H54 (cell line): ENCODE measurements at regions not wholly inside any gene's neighbourhood (a gene's known extent, or its start where the extent isn't known, plus 50 kb on each side); places are given as distances from the start of the nearest gene placed in this dataset.

Experiments
- DNase-seq: peaks from one replicate; pipeline ENCODE4 v3.0.0; 2011; ENCODE audit warnings: low spot score, mixed read lengths; ENCODE audit not compliant: insufficient read length
- FAIRE-seq: peaks from 3 replicates; lab custom pipeline; 2011; peaks lifted over from hg19 to GRCh38; lab: Jason Lieb, UNC
- POLR2A ChIP-seq: IDR thresholded peaks from 2 replicates; pipeline ENCODE4 v1.6.1; 2011; ENCODE audit warnings: low read depth, mild to moderate bottlenecking, low read length

- TF ChIP-seq POLR2A: no peak
- DNase-seq (no peak), FAIRE-seq (no peak)
Measured at GRCh38 chr3:21142949-21143348, 608.1 kb downstream of the ZNF385D start.

GRCh38 chr3:21142031-21142430, 609.0 kb downstream of the ZNF385D start:
- DNase-seq: no peak
- TF ChIP-seq POLR2A: no peak
- FAIRE-seq: no peak

- FAIRE-seq (no peak), DNase-seq (no peak)
- no peak for TF ChIP-seq POLR2A
Measured at GRCh38 chr3:21140785-21141184, 610.2 kb downstream of the ZNF385D start.

- no peak for TF ChIP-seq POLR2A
- FAIRE-seq: no peak
- no peak for DNase-seq
Measured at GRCh38 chr3:21138085-21138484, 612.9 kb downstream of the ZNF385D start.

GRCh38 chr3:21132896-21133295, 618.1 kb downstream of the ZNF385D start:
- FAIRE-seq (no peak), DNase-seq (no peak)
- no peak for TF ChIP-seq POLR2A

GRCh38 chr3:21120826-21121225, 630.2 kb downstream of the ZNF385D start:
- DNase-seq: no peak
- TF ChIP-seq POLR2A: no peak
- FAIRE-seq: no peak

GRCh38 chr3:21117370-21117769, 633.6 kb downstream of the ZNF385D start:
- no peak for FAIRE-seq
- TF ChIP-seq POLR2A: no peak
- DNase-seq: no peak

GRCh38 chr3:21109056-21109455, 642.0 kb downstream of the ZNF385D start:
- no peak for DNase-seq
- FAIRE-seq: no peak
- no peak for TF ChIP-seq POLR2A

GRCh38 chr3:21105784-21106183, 645.2 kb downstream of the ZNF385D start:
- TF ChIP-seq POLR2A: no peak
- FAIRE-seq (no peak), DNase-seq (no peak)

- no peak for FAIRE-seq
- TF ChIP-seq POLR2A: no peak
- DNase-seq: no peak
Measured at GRCh38 chr3:21100656-21101359, 650.2 kb downstream of the ZNF385D start.

GRCh38 chr3:21094686-21095085, 656.3 kb downstream of the ZNF385D start:
- DNase-seq: no peak
- no peak for TF ChIP-seq POLR2A
- FAIRE-seq: no peak

- no peak for DNase-seq
- no peak for FAIRE-seq
- TF ChIP-seq POLR2A: no peak
Measured at GRCh38 chr3:21073561-21073960, 677.4 kb downstream of the ZNF385D start.

GRCh38 chr3:21067031-21067813, 683.8 kb downstream of the ZNF385D start:
- DNase-seq (no peak), FAIRE-seq (no peak)
- TF ChIP-seq POLR2A: no peak

- DNase-seq: no peak
- TF ChIP-seq POLR2A: no peak
- FAIRE-seq: no peak
Measured at GRCh38 chr3:21062831-21063294, 688.1 kb downstream of the ZNF385D start.

- no peak for TF ChIP-seq POLR2A
- FAIRE-seq: no peak
Measured at GRCh38 chr3:21059404-21059803, 691.6 kb downstream of the ZNF385D start.

GRCh38 chr3:21056293-21056692, 694.7 kb downstream of the ZNF385D start:
- FAIRE-seq: no peak
- no peak for DNase-seq
- no peak for TF ChIP-seq POLR2A

More at GRCh38 chr3:21059404-21059803, 691.6 kb downstream of the ZNF385D start:
- DNase-seq: no peak
